NB4 (cell line): ENCODE measurements at regions not wholly inside any gene's neighbourhood (a gene's known extent, or its start where the extent isn't known, plus 50 kb on each side); places are given as distances from the start of the nearest gene placed in this dataset.

Experiments used
- DNase-seq: peaks from one replicate; pipeline ENCODE4 v3.0.0; 2010; ENCODE audit warnings: low read depth
- H3K4me3 ChIP-seq: one replicate; pipeline ENCODE4 v1.5.1; 2011; ENCODE audit warnings: mild to moderate bottlenecking, low read depth, low read length, moderate library complexity
- MYC ChIP-seq: IDR thresholded peaks from 2 replicates; pipeline ENCODE4 v1.6.1; 2011; ENCODE audit warnings: low read depth, low read length
- POLR2A ChIP-seq: IDR thresholded peaks from 2 replicates; pipeline ENCODE4 v1.6.1; 2011; ENCODE audit warnings: mild to moderate bottlenecking; ENCODE audit not compliant: insufficient read length; ENCODE audit errors: extremely low read depth
- TF ChIP-seq, protein P1 (sequence below): IDR thresholded peaks from 2 replicates; pipeline ENCODE4 v1.6.1; 2011; ENCODE audit warnings: low read depth, low read length
- TF ChIP-seq, protein P2 (sequence below): IDR thresholded peaks from one replicate; pipeline ENCODE4 v1.5.1; 2012; ENCODE audit warnings: low read depth, low read length

DNA sequence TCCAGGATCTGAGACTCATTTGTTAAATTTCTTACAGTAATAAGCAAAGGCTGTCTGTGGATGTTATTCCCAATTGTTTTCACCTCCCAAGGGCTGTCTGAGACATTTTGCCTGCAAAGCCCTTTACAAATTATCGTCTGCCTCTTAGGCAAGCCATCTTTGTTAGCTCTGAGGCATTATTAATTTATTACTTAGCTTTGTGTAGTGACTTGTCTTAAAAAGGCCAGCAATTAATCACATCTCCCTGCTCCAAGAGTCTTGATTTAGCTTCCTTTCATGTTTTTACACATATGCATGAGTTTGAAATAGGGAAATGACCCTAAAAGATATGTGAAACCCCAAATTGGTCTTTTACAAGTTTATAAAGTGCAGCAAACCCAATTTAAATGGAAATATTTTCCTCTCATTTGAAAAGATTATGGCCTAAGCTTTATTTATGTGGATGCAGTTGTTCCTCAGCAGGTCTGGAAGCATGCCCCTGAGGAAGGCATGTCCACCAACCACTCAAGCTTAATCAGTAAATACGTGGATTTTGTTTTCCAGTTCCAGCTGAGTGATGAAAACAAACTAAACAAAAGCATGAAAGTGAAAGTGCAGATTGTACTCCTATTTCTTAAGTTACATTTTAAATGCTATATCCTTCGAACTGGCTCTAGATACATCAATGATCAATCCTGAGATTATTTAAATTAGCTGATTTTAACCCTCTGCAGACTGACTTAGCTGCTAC, 173.6 kb upstream of the LNX1 start:
- no peak for DNase-seq
- H3K4me3 ChIP-seq = no peak overlapping the region
- TF ChIP-seq MYC (no peak), POLR2A (no peak)
- TF ChIP-seq, protein P1, sequence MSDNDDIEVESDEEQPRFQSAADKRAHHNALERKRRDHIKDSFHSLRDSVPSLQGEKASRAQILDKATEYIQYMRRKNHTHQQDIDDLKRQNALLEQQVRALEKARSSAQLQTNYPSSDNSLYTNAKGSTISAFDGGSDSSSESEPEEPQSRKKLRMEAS = no peak
- TF ChIP-seq, protein P2, sequence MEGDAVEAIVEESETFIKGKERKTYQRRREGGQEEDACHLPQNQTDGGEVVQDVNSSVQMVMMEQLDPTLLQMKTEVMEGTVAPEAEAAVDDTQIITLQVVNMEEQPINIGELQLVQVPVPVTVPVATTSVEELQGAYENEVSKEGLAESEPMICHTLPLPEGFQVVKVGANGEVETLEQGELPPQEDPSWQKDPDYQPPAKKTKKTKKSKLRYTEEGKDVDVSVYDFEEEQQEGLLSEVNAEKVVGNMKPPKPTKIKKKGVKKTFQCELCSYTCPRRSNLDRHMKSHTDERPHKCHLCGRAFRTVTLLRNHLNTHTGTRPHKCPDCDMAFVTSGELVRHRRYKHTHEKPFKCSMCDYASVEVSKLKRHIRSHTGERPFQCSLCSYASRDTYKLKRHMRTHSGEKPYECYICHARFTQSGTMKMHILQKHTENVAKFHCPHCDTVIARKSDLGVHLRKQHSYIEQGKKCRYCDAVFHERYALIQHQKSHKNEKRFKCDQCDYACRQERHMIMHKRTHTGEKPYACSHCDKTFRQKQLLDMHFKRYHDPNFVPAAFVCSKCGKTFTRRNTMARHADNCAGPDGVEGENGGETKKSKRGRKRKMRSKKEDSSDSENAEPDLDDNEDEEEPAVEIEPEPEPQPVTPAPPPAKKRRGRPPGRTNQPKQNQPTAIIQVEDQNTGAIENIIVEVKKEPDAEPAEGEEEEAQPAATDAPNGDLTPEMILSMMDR = no peak

DNA sequence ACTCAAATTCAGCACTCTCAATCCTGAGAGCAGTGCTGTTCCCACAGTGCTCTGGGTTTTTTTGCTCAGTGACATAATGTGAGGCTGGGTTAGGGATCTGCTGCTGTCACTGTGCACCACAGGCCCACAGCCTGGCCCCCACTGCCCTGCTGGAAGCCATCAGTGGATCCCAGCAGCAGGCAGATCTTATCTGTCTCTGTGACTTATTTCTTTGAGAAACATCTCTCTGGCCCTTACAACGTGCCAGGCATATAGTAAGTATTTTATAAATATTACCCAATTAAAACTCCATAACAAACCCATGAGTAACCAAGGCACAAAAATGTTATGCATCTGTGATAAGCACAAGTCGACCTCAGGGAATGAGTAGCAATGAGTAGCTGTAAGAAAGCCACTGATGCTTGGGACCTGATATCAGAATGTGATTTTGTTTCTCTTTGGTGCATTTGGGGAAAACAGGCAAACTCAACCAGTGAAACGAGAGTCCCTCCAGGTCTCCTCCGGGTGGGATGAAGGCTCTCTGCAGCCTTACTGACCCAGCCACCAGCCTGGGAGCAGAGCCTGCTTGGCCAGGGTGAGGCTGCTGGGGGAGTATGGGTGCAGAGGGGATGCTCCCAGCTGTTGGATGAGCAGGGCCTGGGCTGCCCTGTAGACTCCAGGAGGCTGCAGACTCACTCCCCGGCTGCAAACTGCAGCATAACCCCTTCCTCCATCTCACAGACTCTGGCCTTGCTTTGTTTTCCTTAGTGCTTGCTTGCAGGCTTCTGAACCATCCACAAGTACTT, 172.7 kb upstream of the LNX1 start:
- no peak for DNase-seq
- TF ChIP-seq, protein P2 = no peak
- no peak for TF ChIP-seq MYC
- no peak for TF ChIP-seq POLR2A
- TF ChIP-seq, protein P1 = no peak
- H3K4me3 ChIP-seq = no peak overlapping the region

DNA sequence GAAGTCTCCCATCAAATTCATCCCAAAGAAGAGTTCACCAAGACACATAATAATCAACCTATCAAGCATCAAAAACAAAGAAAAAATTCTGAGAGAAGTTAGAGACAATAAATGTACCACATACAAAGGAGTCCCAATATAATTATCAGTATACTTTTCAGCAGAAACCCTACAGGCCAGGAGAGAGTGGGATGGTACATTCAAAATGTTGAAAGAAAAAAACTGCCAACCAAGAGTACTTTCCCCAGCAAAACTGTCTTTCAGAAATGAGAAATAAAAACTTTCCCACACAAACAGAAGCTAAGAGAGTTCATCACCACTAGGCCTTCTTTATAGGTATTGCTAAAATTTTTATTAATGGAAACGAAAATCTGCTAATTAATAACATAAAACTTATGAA, 164.4 kb upstream of the LNX1 start:
- DNase-seq = no peak
- H3K4me3 ChIP-seq = no peak overlapping the region
- TF ChIP-seq, protein P2 = no peak
- TF ChIP-seq MYC (no peak), POLR2A (no peak)
- TF ChIP-seq, protein P1 = no peak

DNA sequence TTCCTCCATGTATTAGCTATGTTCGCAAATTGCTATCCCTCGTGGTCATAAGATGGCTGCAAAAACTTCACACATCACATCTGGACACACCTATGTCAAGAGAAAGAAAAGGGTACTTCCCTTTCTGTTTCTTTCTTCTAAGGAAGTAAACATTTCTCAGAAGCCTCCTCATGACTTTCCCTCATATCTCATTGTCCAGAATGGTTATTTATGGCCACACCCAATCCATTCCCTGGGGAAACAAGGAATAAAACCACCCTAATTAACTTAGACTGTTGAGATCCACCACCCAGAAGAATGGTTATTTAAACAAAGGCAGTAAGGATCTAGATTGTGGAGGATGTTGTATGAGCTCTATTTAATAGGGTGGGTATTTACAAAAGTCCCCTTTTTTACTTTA, 160.8 kb upstream of the LNX1 start:
- DNase-seq = no peak
- no peak for TF ChIP-seq MYC
- TF ChIP-seq, protein P2 = no peak
- TF ChIP-seq POLR2A = no peak
- TF ChIP-seq, protein P1 = no peak

DNA sequence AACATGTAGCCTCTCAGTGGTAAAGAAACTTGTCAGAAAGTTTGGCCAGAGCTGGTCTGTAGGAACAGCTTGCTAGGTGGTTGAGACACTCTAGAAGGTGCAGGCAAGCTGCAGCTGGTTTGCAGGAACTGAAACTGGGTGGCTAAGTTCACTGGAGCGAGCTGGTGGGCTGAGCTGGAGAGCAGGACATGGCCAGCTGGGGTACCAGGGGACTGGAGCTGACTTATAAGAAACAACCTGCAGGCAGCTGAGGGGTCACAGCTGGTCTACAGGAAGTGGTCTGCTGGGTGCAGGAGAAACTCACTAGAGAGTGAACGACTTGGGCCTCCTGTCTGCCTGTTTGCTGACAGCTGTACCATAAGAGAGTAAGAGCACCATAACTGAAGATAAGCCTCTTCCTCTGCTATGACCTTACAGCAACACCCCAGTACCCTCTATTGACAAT, 157.1 kb upstream of the LNX1 start:
- H3K4me3 ChIP-seq = no peak overlapping the region
- TF ChIP-seq POLR2A = no peak
- TF ChIP-seq, protein P1 = no peak
- TF ChIP-seq MYC = no peak
- TF ChIP-seq, protein P2 = no peak
- peak; percentile 72 for DNase-seq

More for the DNA sequence above, 160.8 kb upstream of the LNX1 start:
- no peak overlapping the region for H3K4me3 ChIP-seq
